GM06990 (cell line): ENCODE measurements at regions not wholly inside any gene's neighbourhood (a gene's known extent, or its start where the extent isn't known, plus 50 kb on each side); places are given as distances from the start of the nearest gene placed in this dataset.
"Not testable (repeated sequence)": the region's sequence is repeated elsewhere in the genome, so short reads cannot be mapped to it uniquely, and the experiment has no call there.

Source experiments
- DNase-seq: peaks from one replicate; pipeline ENCODE4 v3.0.0-alpha.2; 2011; ENCODE audit not compliant: insufficient read length; ENCODE audit errors: extremely low read depth
- H3K27me3 ChIP-seq: replicated peaks from 2 replicates; pipeline ENCODE4 v1.6.0; 2011; ENCODE audit warnings: low read length; ENCODE audit not compliant: control insufficient read depth, insufficient read depth
- H3K36me3 ChIP-seq: 2 replicates; pipeline ENCODE4 v1.5.1; 2011; ENCODE audit warnings: low read length; ENCODE audit not compliant: control insufficient read depth, insufficient read depth
- H3K4me3 ChIP-seq: replicated peaks from 2 replicates; pipeline ENCODE4 v1.5.1; 2011; ENCODE audit warnings: low read depth, mild to moderate bottlenecking, control low read depth, low read length
- CTCF ChIP-seq: IDR thresholded peaks from 2 replicates; pipeline ENCODE4 v1.5.1; 2011; ENCODE audit warnings: low read length, control low read depth, mild to moderate bottlenecking, inconsistent platforms; ENCODE audit not compliant: insufficient read depth, poor library complexity, severe bottlenecking

GRCh38 chr12:19999805-20000138, 368.6 kb upstream of the PDE3A start:
- Histone ChIP-seq H3K27me3 (no peaks in the 10 kb centered on the region), H3K36me3 (no peaks in the 10 kb centered on the region), H3K4me3 (no peak overlapping the region)
- TF ChIP-seq CTCF, result no peak
- no peak for DNase-seq

DNA sequence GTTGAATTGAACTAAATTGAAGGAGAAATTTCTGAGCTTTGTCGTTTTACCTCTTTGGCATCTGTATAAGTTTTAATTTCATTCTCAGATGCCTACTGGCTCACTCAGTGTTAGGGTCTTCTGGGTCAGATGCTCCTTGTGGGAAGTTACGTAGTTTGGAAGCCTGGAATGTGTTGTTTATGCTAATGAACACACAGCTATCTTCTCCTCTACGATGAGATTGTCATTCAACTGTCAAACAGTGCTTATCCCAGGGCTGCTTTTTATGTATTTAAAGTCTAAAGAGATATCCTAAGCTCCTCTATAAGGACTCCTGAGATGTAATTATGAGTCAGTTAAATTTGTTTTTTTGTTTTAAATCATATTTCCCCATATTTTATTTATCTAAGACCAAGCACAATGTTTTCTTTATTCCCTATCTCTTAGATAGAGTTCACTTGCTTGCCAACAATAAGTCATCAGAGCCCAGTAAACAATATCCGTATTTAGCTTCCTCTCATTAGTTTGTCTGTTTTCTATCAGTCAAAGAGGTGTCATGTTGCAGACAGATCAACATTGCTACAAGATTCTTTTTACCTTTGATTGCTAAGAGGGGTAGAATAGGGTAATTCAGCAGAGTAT, 368.0 kb upstream of the PDE3A start:
- no peaks in the 10 kb centered on the region for H3K36me3 ChIP-seq
- no peak for DNase-seq
- H3K4me3 ChIP-seq, result no peak overlapping the region
- no peak for TF ChIP-seq CTCF
- no peaks in the 10 kb centered on the region for H3K27me3 ChIP-seq

GRCh38 chr12:20003252-20003651, 365.1 kb upstream of the PDE3A start:
- no peak for TF ChIP-seq CTCF
- Histone ChIP-seq H3K27me3 (no peaks in the 10 kb centered on the region), H3K36me3 (no peaks in the 10 kb centered on the region), H3K4me3 (no peak overlapping the region)
- DNase-seq, result no peak

DNA sequence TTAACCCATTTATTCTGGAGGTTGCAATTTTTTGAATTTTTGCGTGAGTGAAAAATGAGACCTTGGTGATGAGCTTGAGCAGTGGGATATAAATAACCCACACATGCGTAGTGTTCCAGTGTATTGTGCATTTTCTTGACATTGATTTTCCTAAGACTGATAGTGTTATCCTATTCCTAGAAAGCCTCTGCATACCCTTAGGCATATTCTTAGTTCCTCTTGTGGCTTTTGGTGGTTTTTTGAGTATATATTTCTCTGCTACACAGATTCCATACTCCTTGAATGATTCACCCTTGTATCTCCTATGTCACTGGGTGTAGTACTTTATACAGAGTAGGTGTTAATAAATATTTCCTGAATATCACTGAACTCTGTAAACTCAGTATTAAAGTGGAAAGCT, 363.4 kb upstream of the PDE3A start:
- Histone ChIP-seq H3K27me3 (no peaks in the 10 kb centered on the region), H3K36me3 (no peaks in the 10 kb centered on the region), H3K4me3 (no peak overlapping the region)
- no peak for TF ChIP-seq CTCF
- no peak for DNase-seq

- Histone ChIP-seq H3K4me3 (no peak overlapping the region), H3K36me3 (no peaks in the 10 kb centered on the region), H3K27me3 (no peaks in the 10 kb centered on the region)
- no peak for DNase-seq
- no peak for TF ChIP-seq CTCF
Observed at GRCh38 chr12:20006871-20007730, 361.2 kb upstream of the PDE3A start.

GRCh38 chr12:20009965-20010364, 358.4 kb upstream of the PDE3A start:
- H3K36me3 ChIP-seq, DNase-seq, H3K4me3 ChIP-seq, H3K27me3 ChIP-seq: not testable (repeated sequence)
